SK-N-SH (cell line): ENCODE measurements at regions not wholly inside any gene's neighbourhood (a gene's known extent, or its start where the extent isn't known, plus 50 kb on each side); places are given as distances from the start of the nearest gene placed in this dataset.

Experiments
- CTCF ChIA-PET: fragments of 300-600, 350-600 bp; formaldehyde crosslinking; extraction: SDS; loops from one replicate; lab custom pipeline; 2021; lab: Yijun Ruan, JAX
- POLR2A ChIA-PET: fragments of 350-600 bp; sonication (Branson Sonifier 250); formaldehyde crosslinking; extraction: SDS; loops from one replicate; lab custom pipeline; 2020; ENCODE audit warnings: antibody characterized with exemption, inconsistent platforms; lab: Yijun Ruan, JAX
- DNase-seq: peaks from one replicate; pipeline ENCODE4 v3.0.0; 2012
- H2AFZ ChIP-seq: fragments of 200-600 bp; sonication (generic); 2 replicates; pipeline ENCODE4 v1.8.1; 2016; ENCODE audit warnings: antibody characterized with exemption, mild to moderate bottlenecking, low read depth
- H3F3A ChIP-seq: fragments of 200-600 bp; sonication (generic); replicated peaks from 2 replicates; pipeline ENCODE3; 2016; ENCODE audit warnings: antibody characterized with exemption, mild to moderate bottlenecking; ENCODE audit not compliant: insufficient read depth
- H3K27ac ChIP-seq, 2 experiments: fragments of 200-500 bp in 1 of 2; fragments of 200-600 bp in 1 of 2; sonication (Bioruptor generic) in 1 of 2; sonication (generic), shearing (Covaris generic) in 1 of 2; 2 replicates each; pipeline versions ENCODE4 v1.5.1 to v1.6.1; 2014 to 2016; ENCODE audit warnings: low read depth in 2 of 2, inconsistent platforms in 1 of 2, low read length in 1 of 2, mild to moderate bottlenecking in 1 of 2, mixed read lengths in 1 of 2
- H3K27me3 ChIP-seq: fragments of 200-600 bp; sonication (generic), shearing (Covaris generic); 2 replicates; pipeline ENCODE4 v1.6.1; 2016; ENCODE audit warnings: mixed run types; ENCODE audit not compliant: insufficient read depth
- H3K36me3 ChIP-seq, 2 experiments: fragments of 200-500 bp in 1 of 2; fragments of 200-600 bp in 1 of 2; sonication (Bioruptor generic) in 1 of 2; sonication (generic) in 1 of 2; replicated peaks in 1 of 2; 2 replicates each; pipeline versions ENCODE3 to v1.5.1; 2014 to 2016; ENCODE audit warnings: low read length in 1 of 2, mild to moderate bottlenecking in 1 of 2; ENCODE audit not compliant: insufficient read depth in 2 of 2, control insufficient read depth in 1 of 2
- H3K4me1 ChIP-seq, 2 experiments: fragments of 200-500 bp in 1 of 2; fragments of 200-600 bp in 1 of 2; sonication (Bioruptor generic) in 1 of 2; sonication (generic), shearing (Covaris generic) in 1 of 2; 2 replicates each; pipeline versions ENCODE4 v1.5.1 to v1.6.1; 2014 to 2016; ENCODE audit warnings: low read depth in 1 of 2, low read length in 1 of 2, mixed run types in 1 of 2; ENCODE audit not compliant: insufficient read depth in 2 of 2, control insufficient read depth in 1 of 2
- H3K4me2 ChIP-seq: fragments of 200-600 bp; sonication (generic), shearing (Covaris generic); 2 replicates; pipeline ENCODE4 v1.6.1; 2017; ENCODE audit warnings: mixed run types
- H3K4me3 ChIP-seq, 2 experiments: fragments of 200-500 bp in 1 of 2; fragments of 200-600 bp in 1 of 2; sonication (Bioruptor generic) in 1 of 2; sonication (generic), shearing (Covaris generic) in 1 of 2; 2 replicates each; pipeline versions ENCODE4 v1.5.1 to v1.8.1; 2014 to 2016; ENCODE audit warnings: low read depth in 2 of 2, inconsistent platforms in 1 of 2, low read length in 1 of 2, mild to moderate bottlenecking in 1 of 2, mixed read lengths in 1 of 2, moderate library complexity in 1 of 2
- H3K79me2 ChIP-seq: fragments of 200-600 bp; sonication (generic); 2 replicates; pipeline ENCODE4 v1.8.1; 2017; ENCODE audit warnings: mild to moderate bottlenecking; ENCODE audit not compliant: insufficient read depth
- H3K9ac ChIP-seq: fragments of 200-600 bp; sonication (generic); 2 replicates; pipeline ENCODE4 v1.6.1; 2017; ENCODE audit warnings: mixed run types
- H3K9me2 ChIP-seq: fragments of 200-600 bp; sonication (generic); 2 replicates; pipeline ENCODE4 v1.6.1; 2017; ENCODE audit warnings: mixed run types
- H3K9me3 ChIP-seq: fragments of 200-600 bp; sonication (generic); 2 replicates; pipeline ENCODE4 v1.6.1; 2017; ENCODE audit warnings: mixed run types, mild to moderate bottlenecking, moderate library complexity
- H4K20me1 ChIP-seq: fragments of 200-600 bp; sonication (generic); 2 replicates; pipeline ENCODE4 v1.6.1; 2017; ENCODE audit warnings: mild to moderate bottlenecking, mixed run types; ENCODE audit not compliant: insufficient read depth
- CHD2 ChIP-seq: fragments of 150-350 bp; IDR thresholded peaks from 2 replicates; pipeline ENCODE4 v1.6.1; 2018; ENCODE audit warnings: low read length; ENCODE audit not compliant: partially characterized antibody
- ELF1 ChIP-seq: IDR thresholded peaks from 2 replicates; pipeline ENCODE4 v1.4.0; 2012
- FOSL2 ChIP-seq: IDR thresholded peaks from 2 replicates; pipeline ENCODE4 v1.4.0; 2012; ENCODE audit warnings: low read depth, mild to moderate bottlenecking, moderate library complexity, borderline replicate concordance
- FOXJ3 ChIP-seq: sonication (generic); formaldehyde crosslinking; IDR thresholded peaks from 2 replicates; pipeline ENCODE4 v1.5.1; 2020; ENCODE audit warnings: mild to moderate bottlenecking, missing genetic modification reagents
- GATA2 ChIP-seq: sonication (generic); formaldehyde crosslinking; IDR thresholded peaks from 2 replicates; pipeline ENCODE4 v1.5.0; 2020; ENCODE audit warnings: mild to moderate bottlenecking, missing genetic modification reagents
- IRF3 ChIP-seq: fragments of 150-350 bp; IDR thresholded peaks from 2 replicates; pipeline ENCODE4 v1.6.1; 2016; ENCODE audit warnings: mild to moderate bottlenecking, low read depth, low read length
- JUND ChIP-seq: IDR thresholded peaks from 2 replicates; pipeline ENCODE4 v1.4.0; 2012
- MAX ChIP-seq: IDR thresholded peaks from 2 replicates; pipeline ENCODE4 v1.4.0; 2012; ENCODE audit warnings: low read depth
- MXI1 ChIP-seq: IDR thresholded peaks from 2 replicates; pipeline ENCODE4 v1.6.1; 2012; ENCODE audit warnings: mild to moderate bottlenecking, low read depth, low read length, improper control_type of control experiment
- NRF1 ChIP-seq: IDR thresholded peaks from 2 replicates; pipeline ENCODE4 v1.6.1; 2012; ENCODE audit warnings: low read depth, mild to moderate bottlenecking, low read length
- SMC3 ChIP-seq: IDR thresholded peaks from 2 replicates; pipeline ENCODE4 v1.6.1; 2012; ENCODE audit warnings: low read depth, low read length, improper control_type of control experiment
- TEAD4 ChIP-seq: IDR thresholded peaks from 2 replicates; pipeline ENCODE4 v1.4.0; 2012; ENCODE audit warnings: mild to moderate bottlenecking, borderline replicate concordance; ENCODE audit not compliant: insufficient read depth
- USF1 ChIP-seq: IDR thresholded peaks from 2 replicates; pipeline ENCODE4 v1.4.0; 2012; ENCODE audit warnings: low read depth, borderline replicate concordance
- YY1 ChIP-seq: IDR thresholded peaks from 2 replicates; pipeline ENCODE4 v1.4.0; 2012; ENCODE audit warnings: low read depth, mild to moderate bottlenecking
- WGBS: methylation state at CpG from one replicate; pipeline ENCODE4 v1.1.6; 2017; ENCODE audit warnings: low lambda C conversion rate; 5-methylcytosine and 5-hydroxymethylcytosine counted together
- TF ChIP-seq, protein P1 (sequence below): IDR thresholded peaks from 2 replicates; pipeline ENCODE4; 2012
- TF ChIP-seq, protein P2 (sequence below): IDR thresholded peaks from 2 replicates; pipeline ENCODE4 v1.4.0; 2012; ENCODE audit warnings: low read depth, borderline replicate concordance
- TF ChIP-seq, protein P3 (sequence below): fragments of 150-350 bp; IDR thresholded peaks from 2 replicates; pipeline ENCODE4 v1.6.1; 2017; ENCODE audit warnings: antibody characterized with exemption, low read length, low read depth, borderline replicate concordance
- TF ChIP-seq, protein P4 (sequence below): IDR thresholded peaks from 2 replicates; pipeline ENCODE4 v1.6.1; 2012; ENCODE audit warnings: mild to moderate bottlenecking, low read depth, low read length, moderate library complexity

DNA sequence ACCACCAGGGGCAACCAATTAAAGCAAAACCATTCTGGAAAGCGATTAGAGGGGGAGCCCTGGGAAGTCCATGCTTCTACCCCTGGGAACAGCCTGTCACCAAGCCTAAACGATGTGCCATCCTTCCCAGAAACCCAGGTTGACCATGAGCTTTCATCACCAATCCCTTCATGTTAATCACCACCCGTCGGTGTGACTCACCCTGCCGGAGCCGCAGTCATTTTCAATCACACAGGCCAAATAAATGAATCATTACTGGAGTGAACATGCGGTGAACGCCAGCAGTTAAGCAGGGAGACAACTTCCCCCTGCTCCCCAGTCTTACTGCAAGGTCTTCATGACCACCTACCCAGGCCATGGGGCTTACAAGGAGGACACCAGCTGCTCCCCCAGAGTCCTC, 308.8 kb downstream of the AJAP1 start:
- CTCF ChIA-PET, result no interaction called here
- no peaks in the 10 kb centered on the region for H3K4me1 ChIP-seq
- TF ChIP-seq MXI1, result no peak
- TF ChIP-seq JUND, result no peak
- no peak for TF ChIP-seq CHD2
- no peak for TF ChIP-seq ELF1
- TF ChIP-seq MAX, result no peak
- WGBS, result 20% methylated on average over 2 of the region's 8 CpGs
- no peak overlapping the region for H3K9ac ChIP-seq
- H3K9me3 ChIP-seq, result no peaks in the 10 kb centered on the region
- H3F3A ChIP-seq, result no peaks in the 10 kb centered on the region
- H3K79me2 ChIP-seq, result no peaks in the 10 kb centered on the region
- no peak overlapping the region for H3K4me2 ChIP-seq
- no peak overlapping the region for H3K4me3 ChIP-seq
- no peak overlapping the region for H3K27ac ChIP-seq
- H2AFZ ChIP-seq, result no peak overlapping the region
- no peak for DNase-seq
- H3K27me3 ChIP-seq, result no peaks in the 10 kb centered on the region
- no peaks in the 10 kb centered on the region for H3K36me3 ChIP-seq
- no peaks in the 10 kb centered on the region for H4K20me1 ChIP-seq
- POLR2A ChIA-PET, result no interaction called here
- H3K9me2 ChIP-seq, result no peaks in the 10 kb centered on the region

DNA sequence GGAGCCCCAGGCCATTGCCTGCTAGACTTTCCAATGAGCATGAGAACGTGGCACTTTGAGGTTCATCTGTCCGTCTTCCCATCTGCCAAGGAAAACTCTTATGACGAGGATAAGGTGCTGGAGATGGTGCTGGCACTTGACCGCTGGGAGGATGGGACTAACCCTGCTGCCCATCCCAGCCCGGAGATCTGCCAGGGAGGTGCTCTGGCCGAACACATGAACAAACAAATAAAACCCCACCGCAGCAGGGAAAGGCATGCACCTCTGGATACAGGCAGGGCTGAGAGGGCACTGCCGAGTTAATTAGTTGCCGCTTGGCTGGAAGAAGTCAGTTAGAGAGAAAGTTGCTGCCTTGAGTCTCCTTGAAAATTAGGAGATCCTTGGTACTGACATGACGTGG, 308.4 kb downstream of the AJAP1 start:
- Histone ChIP-seq H3K36me3 (no peaks in the 10 kb centered on the region), H3K79me2 (no peaks in the 10 kb centered on the region), H3K4me3 (no peak overlapping the region), H3K4me1 (no peaks in the 10 kb centered on the region), H3K9me2 (no peaks in the 10 kb centered on the region), H3F3A (no peaks in the 10 kb centered on the region), H3K27ac (no peak overlapping the region), H4K20me1 (no peaks in the 10 kb centered on the region), H2AFZ (no peak overlapping the region), H3K9me3 (no peaks in the 10 kb centered on the region), H3K9ac (no peak overlapping the region), H3K27me3 (no peaks in the 10 kb centered on the region), H3K4me2 (no peak overlapping the region)
- no peak for DNase-seq
- 37% methylated on average over 10 of the region's 10 CpGs for WGBS
- ChIA-PET CTCF (no interaction called here), POLR2A (no interaction called here)
- TF ChIP-seq TEAD4, result no peak
- no peak for TF ChIP-seq SMC3
- no peak for TF ChIP-seq FOXJ3 (CRISPR knock-in tag)
- TF ChIP-seq, protein P1, sequence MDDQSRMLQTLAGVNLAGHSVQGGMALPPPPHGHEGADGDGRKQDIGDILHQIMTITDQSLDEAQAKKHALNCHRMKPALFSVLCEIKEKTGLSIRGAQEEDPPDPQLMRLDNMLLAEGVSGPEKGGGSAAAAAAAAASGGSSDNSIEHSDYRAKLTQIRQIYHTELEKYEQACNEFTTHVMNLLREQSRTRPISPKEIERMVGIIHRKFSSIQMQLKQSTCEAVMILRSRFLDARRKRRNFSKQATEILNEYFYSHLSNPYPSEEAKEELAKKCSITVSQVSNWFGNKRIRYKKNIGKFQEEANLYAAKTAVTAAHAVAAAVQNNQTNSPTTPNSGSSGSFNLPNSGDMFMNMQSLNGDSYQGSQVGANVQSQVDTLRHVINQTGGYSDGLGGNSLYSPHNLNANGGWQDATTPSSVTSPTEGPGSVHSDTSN, result no peak
- TF ChIP-seq NRF1, result no peak
- no peak for TF ChIP-seq USF1
- TF ChIP-seq FOSL2, result no peak
- TF ChIP-seq, protein P2, sequence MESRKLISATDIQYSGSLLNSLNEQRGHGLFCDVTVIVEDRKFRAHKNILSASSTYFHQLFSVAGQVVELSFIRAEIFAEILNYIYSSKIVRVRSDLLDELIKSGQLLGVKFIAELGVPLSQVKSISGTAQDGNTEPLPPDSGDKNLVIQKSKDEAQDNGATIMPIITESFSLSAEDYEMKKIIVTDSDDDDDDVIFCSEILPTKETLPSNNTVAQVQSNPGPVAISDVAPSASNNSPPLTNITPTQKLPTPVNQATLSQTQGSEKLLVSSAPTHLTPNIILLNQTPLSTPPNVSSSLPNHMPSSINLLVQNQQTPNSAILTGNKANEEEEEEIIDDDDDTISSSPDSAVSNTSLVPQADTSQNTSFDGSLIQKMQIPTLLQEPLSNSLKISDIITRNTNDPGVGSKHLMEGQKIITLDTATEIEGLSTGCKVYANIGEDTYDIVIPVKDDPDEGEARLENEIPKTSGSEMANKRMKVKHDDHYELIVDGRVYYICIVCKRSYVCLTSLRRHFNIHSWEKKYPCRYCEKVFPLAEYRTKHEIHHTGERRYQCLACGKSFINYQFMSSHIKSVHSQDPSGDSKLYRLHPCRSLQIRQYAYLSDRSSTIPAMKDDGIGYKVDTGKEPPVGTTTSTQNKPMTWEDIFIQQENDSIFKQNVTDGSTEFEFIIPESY, result no peak
- TF ChIP-seq IRF3, result no peak
- TF ChIP-seq, protein P3, sequence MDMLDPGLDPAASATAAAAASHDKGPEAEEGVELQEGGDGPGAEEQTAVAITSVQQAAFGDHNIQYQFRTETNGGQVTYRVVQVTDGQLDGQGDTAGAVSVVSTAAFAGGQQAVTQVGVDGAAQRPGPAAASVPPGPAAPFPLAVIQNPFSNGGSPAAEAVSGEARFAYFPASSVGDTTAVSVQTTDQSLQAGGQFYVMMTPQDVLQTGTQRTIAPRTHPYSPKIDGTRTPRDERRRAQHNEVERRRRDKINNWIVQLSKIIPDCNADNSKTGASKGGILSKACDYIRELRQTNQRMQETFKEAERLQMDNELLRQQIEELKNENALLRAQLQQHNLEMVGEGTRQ, result no peak
- no peak for TF ChIP-seq MAX
- TF ChIP-seq GATA2 (CRISPR knock-in tag), result no peak
- TF ChIP-seq ELF1, result no peak
- TF ChIP-seq YY1, result no peak
- TF ChIP-seq, protein P4, sequence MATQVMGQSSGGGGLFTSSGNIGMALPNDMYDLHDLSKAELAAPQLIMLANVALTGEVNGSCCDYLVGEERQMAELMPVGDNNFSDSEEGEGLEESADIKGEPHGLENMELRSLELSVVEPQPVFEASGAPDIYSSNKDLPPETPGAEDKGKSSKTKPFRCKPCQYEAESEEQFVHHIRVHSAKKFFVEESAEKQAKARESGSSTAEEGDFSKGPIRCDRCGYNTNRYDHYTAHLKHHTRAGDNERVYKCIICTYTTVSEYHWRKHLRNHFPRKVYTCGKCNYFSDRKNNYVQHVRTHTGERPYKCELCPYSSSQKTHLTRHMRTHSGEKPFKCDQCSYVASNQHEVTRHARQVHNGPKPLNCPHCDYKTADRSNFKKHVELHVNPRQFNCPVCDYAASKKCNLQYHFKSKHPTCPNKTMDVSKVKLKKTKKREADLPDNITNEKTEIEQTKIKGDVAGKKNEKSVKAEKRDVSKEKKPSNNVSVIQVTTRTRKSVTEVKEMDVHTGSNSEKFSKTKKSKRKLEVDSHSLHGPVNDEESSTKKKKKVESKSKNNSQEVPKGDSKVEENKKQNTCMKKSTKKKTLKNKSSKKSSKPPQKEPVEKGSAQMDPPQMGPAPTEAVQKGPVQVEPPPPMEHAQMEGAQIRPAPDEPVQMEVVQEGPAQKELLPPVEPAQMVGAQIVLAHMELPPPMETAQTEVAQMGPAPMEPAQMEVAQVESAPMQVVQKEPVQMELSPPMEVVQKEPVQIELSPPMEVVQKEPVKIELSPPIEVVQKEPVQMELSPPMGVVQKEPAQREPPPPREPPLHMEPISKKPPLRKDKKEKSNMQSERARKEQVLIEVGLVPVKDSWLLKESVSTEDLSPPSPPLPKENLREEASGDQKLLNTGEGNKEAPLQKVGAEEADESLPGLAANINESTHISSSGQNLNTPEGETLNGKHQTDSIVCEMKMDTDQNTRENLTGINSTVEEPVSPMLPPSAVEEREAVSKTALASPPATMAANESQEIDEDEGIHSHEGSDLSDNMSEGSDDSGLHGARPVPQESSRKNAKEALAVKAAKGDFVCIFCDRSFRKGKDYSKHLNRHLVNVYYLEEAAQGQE, result no peak
